Natural killer cell (primary cell): ENCODE measurements at regions not wholly inside any gene's neighbourhood (a gene's known extent, or its start where the extent isn't known, plus 50 kb on each side); places are given as distances from the start of the nearest gene placed in this dataset.

Source experiments
- ATAC-seq, 3 donors: fragments of 150-1000 bp in 2 of 3; fragments of 200-7000 bp in 1 of 3; cut with Tn5 transposase; 1 replicate in 1 of 3; 2 replicates in 2 of 3; pipeline ENCODE4 v1.10.0; 2021; ENCODE audit warnings: mild to moderate bottlenecking in 2 of 3, moderate library complexity in 2 of 3
- DNase-seq, 2 donors: peaks; one replicate each; pipeline versions ENCODE4 v3.0.0 to v3.0.0-alpha.2; 2013 to 2021; ENCODE audit warnings: mixed read lengths in 1 of 2
- H3K27ac ChIP-seq: one replicate; pipeline ENCODE4 v1.5.1; 2013; ENCODE audit warnings: mild to moderate bottlenecking, low read length
- H3K27me3 ChIP-seq: one replicate; pipeline ENCODE4 v1.6.1; 2013; ENCODE audit warnings: low read length; ENCODE audit not compliant: control insufficient read depth, insufficient read depth
- H3K36me3 ChIP-seq: one replicate; pipeline ENCODE4 v1.6.1; 2013; ENCODE audit warnings: low read length; ENCODE audit not compliant: control insufficient read depth, insufficient read depth
- H3K4me1 ChIP-seq: one replicate; pipeline ENCODE4 v1.6.1; 2013; ENCODE audit warnings: low read length; ENCODE audit not compliant: control insufficient read depth, insufficient read depth
- H3K4me3 ChIP-seq: one replicate; pipeline ENCODE4 v1.5.1; 2013; ENCODE audit warnings: low read length
- H3K9me3 ChIP-seq: one replicate; pipeline ENCODE4 v1.6.1; 2013; ENCODE audit warnings: low read length; ENCODE audit not compliant: control insufficient read depth, insufficient read depth
- H3K27ac Mint-ChIP-seq, 2 donors: one replicate each; pipeline ENCODE4 v1.8.0; 2022; ENCODE audit warnings: mild to moderate bottlenecking in 2 of 2, mixed read lengths in 2 of 2, moderate library complexity in 1 of 2
- H3K27me3 Mint-ChIP-seq, 2 donors: one replicate each; pipeline ENCODE4 v1.8.0; 2022; ENCODE audit warnings: low read depth in 2 of 2, mixed read lengths in 2 of 2
- H3K36me3 Mint-ChIP-seq: one replicate; pipeline ENCODE4 v1.8.0; 2022; ENCODE audit warnings: mixed read lengths
- H3K4me1 Mint-ChIP-seq, 2 donors: one replicate each; pipeline ENCODE4 v1.8.0; 2022; ENCODE audit warnings: mixed read lengths in 2 of 2
- H3K4me3 Mint-ChIP-seq: one replicate; pipeline ENCODE4 v1.8.0; 2022; ENCODE audit warnings: mild to moderate bottlenecking, moderate library complexity, mixed read lengths
- H3K9me3 Mint-ChIP-seq, 2 donors: one replicate each; pipeline ENCODE4 v1.8.0; 2022; ENCODE audit warnings: mixed read lengths in 2 of 2
- CTCF ChIP-seq: fragments of 200-600 bp; IDR thresholded peaks from one replicate; pipeline ENCODE4 v1.8.0; 2022; ENCODE audit warnings: antibody characterized with exemption
- WGBS: methylation state at CpG from one replicate; pipeline ENCODE4 v1.1.7; 2013; ENCODE audit warnings: missing lambda C conversion rate; ENCODE audit not compliant: insufficient coverage; 5-methylcytosine and 5-hydroxymethylcytosine counted together
- intact Hi-C: fragments of 100-400 bp; cut with micrococcal nuclease; formaldehyde crosslinking; loops from one replicate; pipeline ENCODE4 v1.14.2; 2022

GRCh38 chr5:1942630-1943029 lies 59.9 kb upstream of the IRX4 start:
- no peaks in the 10 kb centered on the region for H3K9me3 ChIP-seq
- DNase-seq = no peak
- no peaks in the 10 kb centered on the region for H3K27me3 ChIP-seq

GRCh38 chr5:1942158-1942557 lies 59.4 kb upstream of the IRX4 start:
- Histone ChIP-seq H3K4me3 (no peak overlapping the region), H3K27ac (no peak overlapping the region), H3K27me3 (no peaks in the 10 kb centered on the region), H3K9me3 (no peaks in the 10 kb centered on the region), H3K4me1 (no peaks in the 10 kb centered on the region), H3K36me3 (no peaks in the 10 kb centered on the region)
- no peak for DNase-seq
- intact Hi-C loops = no loop called here
- peaks cover 11 to 29% of the 10 kb centered on the region in 2 donors for H3K27me3 Mint-ChIP-seq
- WGBS = 92% methylated on average over 1 of the region's 1 CpG
- no peaks in the 10 kb centered on the region for H3K9me3 Mint-ChIP-seq
- no peaks in the 10 kb centered on the region for H3K4me1 Mint-ChIP-seq
- H3K4me3 Mint-ChIP-seq = no peak overlapping the region
- no peak for TF ChIP-seq CTCF
- H3K36me3 Mint-ChIP-seq = no peaks in the 10 kb centered on the region
- no peak overlapping the region for H3K27ac Mint-ChIP-seq
- no peak for ATAC-seq

More at GRCh38 chr5:1942630-1943029, 59.9 kb upstream of the IRX4 start:
- ATAC-seq = no peak
- Histone ChIP-seq H3K36me3 (no peaks in the 10 kb centered on the region), H3K4me3 (no peak overlapping the region), H3K4me1 (no peaks in the 10 kb centered on the region), H3K27ac (no peak overlapping the region)
- Mint-ChIP-seq H3K27ac (no peak overlapping the region), H3K4me3 (no peak overlapping the region), H3K9me3 (no peaks in the 10 kb centered on the region), H3K36me3 (no peaks in the 10 kb centered on the region), H3K4me1 (no peaks in the 10 kb centered on the region), H3K27me3 (peaks cover 11 to 31% of the 10 kb centered on the region in 2 donors)
- intact Hi-C loops = no loop called here
- no peak for TF ChIP-seq CTCF
- 93% methylated on average over 5 of the region's 5 CpGs for WGBS

GRCh38 chr5:1939256-1939655 lies 56.5 kb upstream of the IRX4 start:
- no peak for ATAC-seq
- WGBS = 57% methylated on average over 3 of the region's 6 CpGs
- H3K9me3 Mint-ChIP-seq = no peaks in the 10 kb centered on the region

More at GRCh38 chr5:1939256-1939655, 56.5 kb upstream of the IRX4 start:
- Histone ChIP-seq H3K27me3 (no peaks in the 10 kb centered on the region), H3K4me1 (no peaks in the 10 kb centered on the region), H3K27ac (no peak overlapping the region), H3K9me3 (no peaks in the 10 kb centered on the region), H3K36me3 (no peaks in the 10 kb centered on the region), H3K4me3 (no peak overlapping the region)
- H3K36me3 Mint-ChIP-seq = no peaks in the 10 kb centered on the region
- DNase-seq = no peak
- intact Hi-C loops = no loop called here
- H3K4me1 Mint-ChIP-seq = no peaks in the 10 kb centered on the region
- H3K27ac Mint-ChIP-seq = no peak overlapping the region
- TF ChIP-seq CTCF = no peak
- peaks cover 17 to 35% of the 10 kb centered on the region in 2 donors for H3K27me3 Mint-ChIP-seq
- H3K4me3 Mint-ChIP-seq = no peak overlapping the region
